PC-3 (cell line): ENCODE measurements at regions not wholly inside any gene's neighbourhood (a gene's known extent, or its start where the extent isn't known, plus 50 kb on each side); places are given as distances from the start of the nearest gene placed in this dataset.

Experiments
- ATAC-seq: fragments of 200-7000 bp; cut with Tn5 transposase; 2 replicates; pipeline ENCODE4 v1.9.1; 2020; ENCODE audit warnings: mild to moderate bottlenecking, moderate library complexity
- BruUV-seq: library from RNA; stranded (reverse); fragments of 400-500 nt; replicated peaks from 2 replicates; lab custom pipeline; 2021; lab: Mats Ljungman, UMichigan
- CTCF ChIA-PET: fragments of 300-600 bp; sonication (Branson Sonifier 250); formaldehyde crosslinking; loops from one replicate; lab custom pipeline; 2022; ENCODE audit warnings: antibody characterized with exemption; lab: Charles Lee
- POLR2A ChIA-PET: fragments of 300-600 bp; sonication (Branson Sonifier 250); formaldehyde crosslinking; loops from one replicate; lab custom pipeline; 2022; ENCODE audit warnings: antibody characterized with exemption; ENCODE audit not compliant: unreplicated experiment; lab: Charles Lee
- DNase-seq: peaks from one replicate; pipeline ENCODE4 v3.0.0-alpha.2; 2015
- H2AFZ ChIP-seq: fragments of 300-600 bp; sonication (generic); 2 replicates; pipeline ENCODE4 v1.6.0; 2016; ENCODE audit warnings: antibody characterized with exemption, low read length
- H3F3A ChIP-seq: fragments of 300-600 bp; sonication (generic); one replicate; pipeline ENCODE4 v1.6.0; 2017; ENCODE audit warnings: antibody characterized with exemption, low read length, control low read depth, mild to moderate bottlenecking; ENCODE audit not compliant: unreplicated experiment
- H3K27ac ChIP-seq: fragments of 300-600 bp; sonication (generic); 2 replicates; pipeline ENCODE4 v1.5.1; 2016; ENCODE audit warnings: mild to moderate bottlenecking, low read length
- H3K27me3 ChIP-seq: fragments of 300-600 bp; sonication (generic); 2 replicates; pipeline ENCODE4 v1.6.1; 2016; ENCODE audit warnings: low read length, mixed read lengths
- H3K36me3 ChIP-seq: fragments of 300-600 bp; sonication (generic); 2 replicates; pipeline ENCODE4 v1.6.1; 2016; ENCODE audit warnings: low read depth, mixed run types, low read length, mixed read lengths
- H3K4me1 ChIP-seq: fragments of 300-600 bp; sonication (generic); 2 replicates; pipeline ENCODE4 v1.5.1; 2016; ENCODE audit warnings: low read length; ENCODE audit not compliant: insufficient read depth
- H3K4me2 ChIP-seq: fragments of 300-600 bp; sonication (generic); 2 replicates; pipeline ENCODE4 v1.6.0; 2016; ENCODE audit warnings: low read length
- H3K4me3 ChIP-seq: fragments of 300-600 bp; sonication (generic); 2 replicates; pipeline ENCODE4 v1.5.1; 2016; ENCODE audit warnings: mild to moderate bottlenecking, low read length, mixed read lengths
- H3K79me2 ChIP-seq: fragments of 300-600 bp; sonication (generic); 2 replicates; pipeline ENCODE4 v1.6.1; 2017; ENCODE audit warnings: low read length, mixed read lengths
- H3K9ac ChIP-seq: fragments of 300-600 bp; sonication (generic); 2 replicates; pipeline ENCODE4 v1.6.0; 2016; ENCODE audit warnings: mild to moderate bottlenecking, low read length
- H3K9me2 ChIP-seq: fragments of 300-600 bp; sonication (generic); replicated peaks from 2 replicates; pipeline ENCODE4 v1.6.1; 2016; ENCODE audit warnings: mixed run types, low read length, mixed read lengths
- H3K9me3 ChIP-seq: fragments of 300-600 bp; sonication (generic); 2 replicates; pipeline ENCODE4 v1.6.1; 2016; ENCODE audit warnings: low read length, mixed read lengths
- H4K20me1 ChIP-seq: fragments of 300-600 bp; sonication (generic); 2 replicates; pipeline ENCODE4 v1.6.1; 2016; ENCODE audit warnings: low read length, mixed read lengths
- EZH2 ChIP-seq: fragments of 300-600 bp; sonication (generic); IDR thresholded peaks from one replicate; pipeline ENCODE4 v1.6.1; 2017; ENCODE audit warnings: antibody characterized with exemption, mild to moderate bottlenecking, low read length; ENCODE audit not compliant: unreplicated experiment
- EZH2phosphoT487 ChIP-seq: fragments of 300-600 bp; sonication (generic); IDR thresholded peaks from 2 replicates; pipeline ENCODE4 v1.6.1; 2018; ENCODE audit warnings: mild to moderate bottlenecking, antibody characterized with exemption, low read length, borderline replicate concordance
- intact Hi-C: fragments of 100-400 bp; cut with micrococcal nuclease; formaldehyde crosslinking; loops from 2 replicates; pipeline ENCODE4 v1.9.0; 2023
- TF ChIP-seq, protein P1 (sequence below): fragments of 300-600 bp; sonication (generic); conservative IDR thresholded peaks from 2 replicates; pipeline ENCODE4 v1.5.1; 2017; ENCODE audit warnings: antibody characterized with exemption, low read depth, mild to moderate bottlenecking, low read length

DNA sequence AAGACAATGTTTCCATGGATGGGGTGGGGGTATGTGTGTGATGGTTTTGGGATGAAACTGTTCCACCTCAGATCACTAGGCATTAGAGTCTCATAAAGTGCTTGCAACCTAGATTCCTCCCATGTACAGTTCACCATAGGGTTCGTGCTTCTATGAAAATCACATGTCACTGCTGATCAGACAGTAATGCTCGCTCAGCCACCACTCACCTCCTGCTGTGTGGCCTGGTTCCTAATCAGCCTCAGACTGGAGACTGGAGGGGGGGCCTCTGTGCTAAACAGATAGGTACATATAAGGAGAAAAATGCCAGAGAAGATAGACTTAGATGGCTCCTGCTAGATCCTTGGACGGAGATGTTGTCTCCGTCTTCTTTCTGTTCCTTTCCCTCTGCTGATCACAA is 1296.9 kb upstream of the SEL1L start:
- POLR2A ChIA-PET = no interaction called here
- Histone ChIP-seq H3K4me3 (no peak overlapping the region), H3K79me2 (no peaks in the 10 kb centered on the region), H3K27ac (no peak overlapping the region), H3K4me1 (no peaks in the 10 kb centered on the region), H4K20me1 (no peaks in the 10 kb centered on the region), H3K4me2 (no peak overlapping the region), H3F3A (no peaks in the 10 kb centered on the region), H3K9ac (no peak overlapping the region), H3K9me3 (no peaks in the 10 kb centered on the region), H3K27me3 (no peaks in the 10 kb centered on the region), H2AFZ (no peak overlapping the region), H3K9me2 (no peaks in the 10 kb centered on the region), H3K36me3 (no peaks in the 10 kb centered on the region)
- CTCF ChIA-PET = no interaction called here
- DNase-seq (no peak), ATAC-seq (no peak)
- intact Hi-C loops = no loop called here
- TF ChIP-seq EZH2 (no peak), EZH2phosphoT487 (no peak)
- TF ChIP-seq, protein P1, sequence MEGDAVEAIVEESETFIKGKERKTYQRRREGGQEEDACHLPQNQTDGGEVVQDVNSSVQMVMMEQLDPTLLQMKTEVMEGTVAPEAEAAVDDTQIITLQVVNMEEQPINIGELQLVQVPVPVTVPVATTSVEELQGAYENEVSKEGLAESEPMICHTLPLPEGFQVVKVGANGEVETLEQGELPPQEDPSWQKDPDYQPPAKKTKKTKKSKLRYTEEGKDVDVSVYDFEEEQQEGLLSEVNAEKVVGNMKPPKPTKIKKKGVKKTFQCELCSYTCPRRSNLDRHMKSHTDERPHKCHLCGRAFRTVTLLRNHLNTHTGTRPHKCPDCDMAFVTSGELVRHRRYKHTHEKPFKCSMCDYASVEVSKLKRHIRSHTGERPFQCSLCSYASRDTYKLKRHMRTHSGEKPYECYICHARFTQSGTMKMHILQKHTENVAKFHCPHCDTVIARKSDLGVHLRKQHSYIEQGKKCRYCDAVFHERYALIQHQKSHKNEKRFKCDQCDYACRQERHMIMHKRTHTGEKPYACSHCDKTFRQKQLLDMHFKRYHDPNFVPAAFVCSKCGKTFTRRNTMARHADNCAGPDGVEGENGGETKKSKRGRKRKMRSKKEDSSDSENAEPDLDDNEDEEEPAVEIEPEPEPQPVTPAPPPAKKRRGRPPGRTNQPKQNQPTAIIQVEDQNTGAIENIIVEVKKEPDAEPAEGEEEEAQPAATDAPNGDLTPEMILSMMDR = no peak
- BruUV-seq = no TSS peak

DNA sequence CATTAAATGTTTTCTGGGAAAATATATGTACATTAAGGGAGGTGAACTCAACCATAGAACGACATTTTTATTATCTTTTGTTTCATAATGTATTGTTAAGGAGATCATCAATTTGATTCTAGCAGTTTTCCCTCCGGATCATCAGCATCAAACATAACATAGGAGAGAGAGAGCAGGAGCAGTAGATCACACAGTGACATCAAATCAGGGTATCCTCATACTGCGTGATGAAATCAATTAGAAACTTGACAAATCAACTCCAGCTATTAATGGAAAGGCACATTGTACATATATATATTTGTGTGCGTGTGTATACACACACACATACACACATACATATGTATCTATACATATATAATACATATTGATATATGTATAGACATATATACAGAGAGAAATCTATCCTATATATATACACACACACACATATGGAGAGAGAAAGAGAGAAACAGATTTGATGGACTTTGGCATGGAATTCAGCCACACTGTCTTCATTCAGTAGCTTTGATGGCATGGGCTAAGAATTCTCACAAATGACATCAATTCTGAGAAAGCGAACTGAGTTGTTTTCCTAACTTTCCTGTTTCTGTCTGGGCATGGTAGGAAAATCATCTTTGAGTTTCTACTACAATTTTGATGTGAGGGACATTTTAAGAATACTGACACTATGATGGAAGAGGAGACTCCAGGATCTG is 1302.8 kb upstream of the SEL1L start:
- H3K9me2 ChIP-seq = no peaks in the 10 kb centered on the region
- intact Hi-C loops = no loop called here
- no peak overlapping the region for H3K27ac ChIP-seq
- no peaks in the 10 kb centered on the region for H3K27me3 ChIP-seq
- BruUV-seq = no TSS peak
- DNase-seq (no peak), ATAC-seq (no peak)
- H3K4me2 ChIP-seq = no peak overlapping the region
- no peaks in the 10 kb centered on the region; the same call in 1 of the 2 replicates for H3K9me3 ChIP-seq
- no peaks in the 10 kb centered on the region for H3K4me1 ChIP-seq
- CTCF ChIA-PET = no interaction called here
- no peaks in the 10 kb centered on the region for H3F3A ChIP-seq
- POLR2A ChIA-PET = no interaction called here
- no peaks in the 10 kb centered on the region for H3K79me2 ChIP-seq
- H3K36me3 ChIP-seq = no peaks in the 10 kb centered on the region
- TF ChIP-seq EZH2phosphoT487 (no peak), EZH2 (no peak)
- H3K4me3 ChIP-seq = no peak overlapping the region
- no peaks in the 10 kb centered on the region for H4K20me1 ChIP-seq
- no peak overlapping the region for H3K9ac ChIP-seq
- no peak overlapping the region for H2AFZ ChIP-seq

- Histone ChIP-seq H3K27ac (no peak overlapping the region), H3K9me2 (no peaks in the 10 kb centered on the region), H2AFZ (no peak overlapping the region), H3K9ac (no peak overlapping the region), H3K4me1 (no peaks in the 10 kb centered on the region), H3K4me3 (no peak overlapping the region), H4K20me1 (no peaks in the 10 kb centered on the region), H3F3A (no peaks in the 10 kb centered on the region), H3K4me2 (no peak overlapping the region), H3K27me3 (no peaks in the 10 kb centered on the region), H3K36me3 (no peaks in the 10 kb centered on the region), H3K9me3 (no peaks in the 10 kb centered on the region; the same call in 1 of the 2 replicates), H3K79me2 (no peaks in the 10 kb centered on the region)
- no peak for TF ChIP-seq EZH2phosphoT487
- TF ChIP-seq EZH2 = no peak
- TF ChIP-seq, protein P1 = no peak
- ATAC-seq = no peak
- no TSS peak for BruUV-seq
- DNase-seq = no peak
- POLR2A ChIA-PET = no interaction called here
- CTCF ChIA-PET = no interaction called here
- intact Hi-C loops = no loop called here
These were observed 1304.0 kb upstream of the SEL1L start for GRCh38 chr14:82837611-82838140.
